Osteocyte (in vitro differentiated cells): ENCODE measurements at regions not wholly inside any gene's neighbourhood (a gene's known extent, or its start where the extent isn't known, plus 50 kb on each side); places are given as distances from the start of the nearest gene placed in this dataset.

Experiments
- DNase-seq: peaks from one replicate; pipeline ENCODE4 v3.0.0; 2021; ENCODE audit warnings: mixed read lengths; ENCODE audit not compliant: unreplicated experiment; ENCODE audit errors: extremely low spot score
- H3K27ac Mint-ChIP-seq: one replicate; pipeline ENCODE4 v1.8.0; 2021; ENCODE audit warnings: mild to moderate bottlenecking, mixed read lengths; ENCODE audit not compliant: unreplicated experiment
- H3K27me3 Mint-ChIP-seq: one replicate; pipeline ENCODE4 v1.8.0; 2021; ENCODE audit warnings: mixed read lengths; ENCODE audit not compliant: unreplicated experiment
- H3K36me3 Mint-ChIP-seq: one replicate; pipeline ENCODE4 v1.8.0; 2021; ENCODE audit warnings: mixed read lengths; ENCODE audit not compliant: unreplicated experiment
- H3K4me1 Mint-ChIP-seq: one replicate; pipeline ENCODE4 v1.8.0; 2021; ENCODE audit warnings: mixed read lengths; ENCODE audit not compliant: unreplicated experiment
- H3K4me3 Mint-ChIP-seq: one replicate; pipeline ENCODE4 v1.8.0; 2021; ENCODE audit warnings: mild to moderate bottlenecking, moderate library complexity, mixed read lengths; ENCODE audit not compliant: unreplicated experiment
- H3K9me3 Mint-ChIP-seq: one replicate; pipeline ENCODE4 v1.8.0; 2021; ENCODE audit warnings: mixed read lengths; ENCODE audit not compliant: unreplicated experiment
- CTCF ChIP-seq: fragments of 200-600 bp; sonication (generic); IDR thresholded peaks from 2 replicates; pipeline ENCODE4 v1.5.0; 2021; ENCODE audit warnings: antibody characterized with exemption, mild to moderate bottlenecking, moderate library complexity

GRCh38 chr2:239523954-239524330, 123.1 kb upstream of the HDAC4 start:
- TF ChIP-seq CTCF: no peak
- H3K4me3 Mint-ChIP-seq: no peak overlapping the region
- DNase-seq: no peak
- peaks cover 4% of the 10 kb centered on the region for H3K9me3 Mint-ChIP-seq
- no peaks in the 10 kb centered on the region for H3K4me1 Mint-ChIP-seq
- no peaks in the 10 kb centered on the region for H3K36me3 Mint-ChIP-seq
- no peak overlapping the region for H3K27ac Mint-ChIP-seq
- no peaks in the 10 kb centered on the region for H3K27me3 Mint-ChIP-seq

GRCh38 chr2:239523147-239523953, 122.5 kb upstream of the HDAC4 start:
- no peak for DNase-seq
- H3K4me1 Mint-ChIP-seq: no peaks in the 10 kb centered on the region
- no peak for TF ChIP-seq CTCF
- H3K27me3 Mint-ChIP-seq: no peaks in the 10 kb centered on the region
- H3K9me3 Mint-ChIP-seq: peaks cover 4% of the 10 kb centered on the region
- no peak overlapping the region for H3K27ac Mint-ChIP-seq
- no peaks in the 10 kb centered on the region for H3K36me3 Mint-ChIP-seq
- H3K4me3 Mint-ChIP-seq: no peak overlapping the region

GRCh38 chr2:239522740-239523119, 121.9 kb upstream of the HDAC4 start:
- no peak overlapping the region for H3K27ac Mint-ChIP-seq
- no peak for TF ChIP-seq CTCF
- H3K4me1 Mint-ChIP-seq: no peaks in the 10 kb centered on the region
- DNase-seq: no peak
- H3K27me3 Mint-ChIP-seq: no peaks in the 10 kb centered on the region
- no peaks in the 10 kb centered on the region for H3K36me3 Mint-ChIP-seq
- no peak overlapping the region for H3K4me3 Mint-ChIP-seq
- H3K9me3 Mint-ChIP-seq: peaks cover 4% of the 10 kb centered on the region

GRCh38 chr2:239522002-239522739, 121.4 kb upstream of the HDAC4 start:
- no peak overlapping the region for H3K4me3 Mint-ChIP-seq
- no peak overlapping the region for H3K27ac Mint-ChIP-seq
- DNase-seq: no peak
- H3K9me3 Mint-ChIP-seq: peaks cover 4% of the 10 kb centered on the region
- H3K4me1 Mint-ChIP-seq: no peaks in the 10 kb centered on the region
- no peak for TF ChIP-seq CTCF
- H3K27me3 Mint-ChIP-seq: no peaks in the 10 kb centered on the region
- H3K36me3 Mint-ChIP-seq: no peaks in the 10 kb centered on the region

- TF ChIP-seq CTCF: no peak
- Mint-ChIP-seq H3K27ac (no peak overlapping the region), H3K36me3 (no peaks in the 10 kb centered on the region), H3K4me3 (no peak overlapping the region), H3K27me3 (no peaks in the 10 kb centered on the region), H3K9me3 (peaks cover 4% of the 10 kb centered on the region), H3K4me1 (no peaks in the 10 kb centered on the region)
- DNase-seq: no peak
These were observed 120.6 kb upstream of the HDAC4 start for GRCh38 chr2:239521518-239521815.
